C1 segment of cervical spinal cord (tissue), 14 donors: ENCODE measurements at regions not wholly inside any gene's neighbourhood (a gene's known extent, or its start where the extent isn't known, plus 50 kb on each side); places are given as distances from the start of the nearest gene placed in this dataset.

Source experiments
- DNase-seq, 14 donors: peaks; one replicate each; lab custom pipeline; 2025; lab: John Stamatoyannopoulos, UW

- no peak for DNase-seq
Measured at GRCh38 chr18:54767098-54767497, 61.2 kb upstream of the RAB27B start.

GRCh38 chr18:54769526-54770464 lies 58.5 kb upstream of the RAB27B start:
- DNase-seq, result no peak

- DNase-seq, result peak in 1 of 14 donors; percentile 65
Measured at GRCh38 chr18:54772056-54772455, 56.2 kb upstream of the RAB27B start.

- no peak for DNase-seq
Measured at GRCh38 chr18:54774423-54774822, 53.9 kb upstream of the RAB27B start.

- DNase-seq, result peak in 3 of 14 donors; percentile 1 to 54 (median 12)
Measured at GRCh38 chr18:54774981-54775665, 53.2 kb upstream of the RAB27B start.

- no peak for DNase-seq
Measured at GRCh38 chr18:54775686-54776085, 52.6 kb upstream of the RAB27B start.

GRCh38 chr18:54776282-54776977 lies 51.8 kb upstream of the RAB27B start:
- DNase-seq, result no peak

- DNase-seq, result no peak
Measured at GRCh38 chr18:54777118-54777791, 51.0 kb upstream of the RAB27B start.

- no peak for DNase-seq
Measured at GRCh38 chr18:54777989-54778388, 50.3 kb upstream of the RAB27B start.
